HUDEP-2 (cell line): ENCODE measurements at regions not wholly inside any gene's neighbourhood (a gene's known extent, or its start where the extent isn't known, plus 50 kb on each side); places are given as distances from the start of the nearest gene placed in this dataset.

Experiments used
- DNase-seq, 76 experiments: peaks; one replicate each; lab custom pipeline; 2025; ENCODE audit not compliant: unreplicated experiment in 76 of 76; lab: John Stamatoyannopoulos, UW

GRCh38 chr15:58235961-58236360 lies 97.8 kb downstream of the AQP9 start:
- no peak for DNase-seq

GRCh38 chr15:58240191-58240932 lies 102.2 kb downstream of the AQP9 start:
- DNase-seq, result no peak

- DNase-seq, result no peak
These were observed 103.7 kb downstream of the AQP9 start for GRCh38 chr15:58241872-58242271.

- DNase-seq, result no peak
These were observed 104.9 kb downstream of the AQP9 start for GRCh38 chr15:58243070-58243469.

- DNase-seq, result no peak
These were observed 106.4 kb downstream of the AQP9 start for GRCh38 chr15:58244536-58244935.

GRCh38 chr15:58246041-58246440 lies 107.9 kb downstream of the AQP9 start:
- no peak for DNase-seq

GRCh38 chr15:58247855-58248842 lies 110.0 kb downstream of the AQP9 start:
- DNase-seq, result no peak

GRCh38 chr15:58249646-58250312 lies 111.6 kb downstream of the AQP9 start:
- no peak for DNase-seq

GRCh38 chr15:58252586-58253323 lies 114.6 kb downstream of the AQP9 start:
- no peak for DNase-seq

- no peak for DNase-seq
These were observed 119.7 kb downstream of the AQP9 start for GRCh38 chr15:58257776-58258325.

GRCh38 chr15:58258501-58259292 lies 120.5 kb downstream of the AQP9 start:
- DNase-seq, result no peak

GRCh38 chr15:58260205-58260724 lies 122.1 kb downstream of the AQP9 start:
- no peak for DNase-seq

GRCh38 chr15:58260725-58261267 lies 122.6 kb downstream of the AQP9 start:
- DNase-seq, result no peak

GRCh38 chr15:58261368-58261767 lies 123.2 kb downstream of the AQP9 start:
- no peak for DNase-seq

- no peak for DNase-seq
These were observed 126.1 kb downstream of the AQP9 start for GRCh38 chr15:58264053-58264971.

- DNase-seq, result no peak
These were observed 128.9 kb downstream of the AQP9 start for GRCh38 chr15:58267051-58267450.

- no peak for DNase-seq
These were observed 130.6 kb downstream of the AQP9 start for GRCh38 chr15:58268746-58269267.
